Right forelimb (tissue), 1 donor: ENCODE measurements at regions not wholly inside any gene's neighbourhood (a gene's known extent, or its start where the extent isn't known, plus 50 kb on each side); places are given as distances from the start of the nearest gene placed in this dataset.
"Not testable (repeated sequence)": the region's sequence is repeated elsewhere in the genome, so short reads cannot be mapped to it uniquely, and the experiment has no call there.

Experiments
- DNase-seq: peaks from one replicate; pipeline ENCODE4 v3.0.0-alpha.2; 2018

GRCh38 chr14:50020184-50020583, 96.2 kb downstream of the VCPKMT start:
- DNase-seq, result no peak

- no peak for DNase-seq
These were observed 95.6 kb downstream of the VCPKMT start for GRCh38 chr14:50020799-50021198.

GRCh38 chr14:50021261-50022031, 94.9 kb downstream of the VCPKMT start:
- DNase-seq, result no peak

- no peak for DNase-seq
These were observed 93.7 kb downstream of the VCPKMT start for GRCh38 chr14:50022661-50023060.

GRCh38 chr14:50023671-50024490, 92.5 kb downstream of the VCPKMT start:
- no peak for DNase-seq

- no peak for DNase-seq
These were observed 91.3 kb downstream of the VCPKMT start for GRCh38 chr14:50025073-50025472.

GRCh38 chr14:50025776-50026175, 90.6 kb downstream of the VCPKMT start:
- no peak for DNase-seq

GRCh38 chr14:50026396-50026795, 90.0 kb downstream of the VCPKMT start:
- no peak for DNase-seq

GRCh38 chr14:50027816-50028215, 88.6 kb downstream of the VCPKMT start:
- DNase-seq, result no peak

GRCh38 chr14:50028458-50028857, 87.9 kb downstream of the VCPKMT start:
- no peak for DNase-seq

GRCh38 chr14:50030036-50030435, 86.3 kb downstream of the VCPKMT start:
- no peak for DNase-seq

- DNase-seq, result not testable (repeated sequence)
These were observed 85.5 kb downstream of the VCPKMT start for GRCh38 chr14:50030911-50031310.

- no peak for DNase-seq
These were observed 84.6 kb downstream of the VCPKMT start for GRCh38 chr14:50031602-50032313.

GRCh38 chr14:50032462-50033167, 83.8 kb downstream of the VCPKMT start:
- not testable (repeated sequence) for DNase-seq

GRCh38 chr14:50035214-50035613, 81.2 kb downstream of the VCPKMT start:
- DNase-seq, result no peak

- DNase-seq, result no peak
These were observed 80.2 kb downstream of the VCPKMT start for GRCh38 chr14:50036211-50036610.

GRCh38 chr14:50036637-50037036, 79.7 kb downstream of the VCPKMT start:
- DNase-seq, result no peak

GRCh38 chr14:50037240-50037639, 79.1 kb downstream of the VCPKMT start:
- DNase-seq, result no peak

- no peak for DNase-seq
These were observed 78.5 kb downstream of the VCPKMT start for GRCh38 chr14:50037852-50038251.

- DNase-seq, result no peak
These were observed 77.8 kb downstream of the VCPKMT start for GRCh38 chr14:50038398-50039119.

GRCh38 chr14:50039120-50039517, 77.3 kb downstream of the VCPKMT start:
- no peak for DNase-seq

GRCh38 chr14:50039734-50040400, 76.5 kb downstream of the VCPKMT start:
- DNase-seq, result no peak
